Astrocyte (in vitro differentiated cells and primary cell): ENCODE measurements at regions not wholly inside any gene's neighbourhood (a gene's known extent, or its start where the extent isn't known, plus 50 kb on each side); places are given as distances from the start of the nearest gene placed in this dataset.
A peak's percentile ranks its signal among the peaks of the same experiment; 100 is the strongest.

Experiments
- DNase-seq: peaks from one replicate; pipeline ENCODE4 v3.0.0-alpha.2; 2010; ENCODE audit warnings: low read depth
- FAIRE-seq: peaks from 2 replicates; lab custom pipeline; 2011; peaks lifted over from hg19 to GRCh38; lab: Jason Lieb, UNC
- H2AFZ ChIP-seq: 2 replicates; pipeline ENCODE4 v1.6.0; 2012; ENCODE audit warnings: low read depth, low read length, inconsistent platforms
- H3K27ac ChIP-seq: 2 replicates; pipeline ENCODE4 v1.5.1; 2011; ENCODE audit warnings: low read depth, low read length, inconsistent platforms
- H3K27me3 ChIP-seq: 2 replicates; pipeline ENCODE4 v1.6.0; 2011; ENCODE audit warnings: low read length, inconsistent platforms; ENCODE audit not compliant: insufficient read depth
- H3K36me3 ChIP-seq: 2 replicates; pipeline ENCODE4 v1.5.1; 2011; ENCODE audit warnings: low read length, inconsistent platforms; ENCODE audit not compliant: insufficient read depth
- H3K4me1 ChIP-seq: 2 replicates; pipeline ENCODE4 v1.5.1; 2011; ENCODE audit warnings: low read length, inconsistent platforms; ENCODE audit not compliant: insufficient read depth
- H3K4me2 ChIP-seq: 2 replicates; pipeline ENCODE4 v1.6.0; 2012; ENCODE audit warnings: low read length, inconsistent platforms
- H3K4me3 ChIP-seq: 2 replicates; pipeline ENCODE4 v1.5.1; 2011; ENCODE audit warnings: low read depth, mild to moderate bottlenecking, low read length, inconsistent platforms; ENCODE audit not compliant: insufficient read depth
- H3K79me2 ChIP-seq: 2 replicates; pipeline ENCODE4 v1.6.0; 2012; ENCODE audit warnings: mild to moderate bottlenecking, low read length, inconsistent platforms; ENCODE audit not compliant: insufficient read depth
- H3K9ac ChIP-seq: 2 replicates; pipeline ENCODE4 v1.6.0; 2012; ENCODE audit warnings: mild to moderate bottlenecking, low read length, inconsistent platforms
- H3K9me3 ChIP-seq: 2 replicates; pipeline ENCODE4 v1.5.1; 2012; ENCODE audit warnings: low read depth, mild to moderate bottlenecking, low read length, inconsistent platforms; ENCODE audit not compliant: insufficient read depth
- H4K20me1 ChIP-seq: 2 replicates; pipeline ENCODE4 v1.6.0; 2012; ENCODE audit warnings: low read length, inconsistent platforms; ENCODE audit not compliant: insufficient read depth
- H3K27ac Mint-ChIP-seq: one replicate; pipeline ENCODE4 v1.8.0; 2021; ENCODE audit warnings: mild to moderate bottlenecking, mixed read lengths; ENCODE audit not compliant: unreplicated experiment
- H3K27me3 Mint-ChIP-seq: one replicate; pipeline ENCODE4 v1.8.0; 2021; ENCODE audit warnings: low read depth, mixed read lengths; ENCODE audit not compliant: unreplicated experiment
- H3K36me3 Mint-ChIP-seq: one replicate; pipeline ENCODE4 v1.8.0; 2021; ENCODE audit warnings: low read depth, mixed read lengths; ENCODE audit not compliant: unreplicated experiment
- H3K4me1 Mint-ChIP-seq: one replicate; pipeline ENCODE4 v1.8.0; 2021; ENCODE audit warnings: low read depth, mixed read lengths; ENCODE audit not compliant: unreplicated experiment
- H3K4me3 Mint-ChIP-seq: one replicate; pipeline ENCODE4 v1.8.0; 2021; ENCODE audit warnings: mild to moderate bottlenecking, moderate library complexity, mixed read lengths; ENCODE audit not compliant: unreplicated experiment
- H3K9me3 Mint-ChIP-seq: one replicate; pipeline ENCODE4 v1.8.0; 2021; ENCODE audit warnings: mild to moderate bottlenecking, mixed read lengths; ENCODE audit not compliant: unreplicated experiment
- CTCF ChIP-seq: IDR thresholded peaks from 2 replicates; pipeline ENCODE4 v1.5.1; 2011; ENCODE audit warnings: low read depth, mild to moderate bottlenecking, inconsistent platforms, low read length, moderate library complexity; ENCODE audit not compliant: insufficient read depth
- EZH2 ChIP-seq: IDR thresholded peaks from 2 replicates; pipeline ENCODE4 v1.6.1; 2012; ENCODE audit warnings: mild to moderate bottlenecking, low read length, inconsistent platforms; ENCODE audit not compliant: insufficient read depth

DNA sequence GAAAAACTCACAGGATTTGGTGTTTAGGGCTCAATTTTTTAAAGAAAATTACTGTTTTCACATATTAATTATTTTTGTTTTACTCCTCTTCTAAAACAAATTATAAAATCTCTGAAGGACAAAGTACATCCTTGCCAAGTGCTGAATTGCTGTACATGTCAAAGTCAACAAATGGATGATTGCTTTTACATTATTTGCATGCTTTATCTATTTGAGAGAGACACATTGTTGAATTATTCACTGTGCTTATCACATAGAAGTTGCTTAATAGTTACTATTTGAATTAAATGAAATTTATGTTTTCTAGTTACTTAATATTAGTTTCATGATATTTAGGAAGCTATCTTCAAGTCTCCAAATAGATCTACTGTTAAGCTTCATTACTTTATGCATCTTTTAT, 318.6 kb upstream of the PTCHD4 start:
- H3K27ac ChIP-seq = no peak overlapping the region

GRCh38 chr6:48429021-48429420, 318.0 kb upstream of the PTCHD4 start:
- no peak overlapping the region for H3K4me2 ChIP-seq
- no peaks in the 10 kb centered on the region for H3K79me2 ChIP-seq
- no peaks in the 10 kb centered on the region for H3K27me3 ChIP-seq
- no peak overlapping the region for H3K27ac ChIP-seq
- no peaks in the 10 kb centered on the region for H3K36me3 Mint-ChIP-seq
- peaks cover 20% of the 10 kb centered on the region for H3K4me1 ChIP-seq
- no peaks in the 10 kb centered on the region for H3K9me3 ChIP-seq
- H4K20me1 ChIP-seq = no peaks in the 10 kb centered on the region
- H3K4me1 Mint-ChIP-seq = peaks cover 24% of the 10 kb centered on the region
- TF ChIP-seq EZH2 (no peak), CTCF (no peak)
- H2AFZ ChIP-seq = no peak overlapping the region
- FAIRE-seq (no peak), DNase-seq (peak; percentile 18)
- H3K9me3 Mint-ChIP-seq = no peaks in the 10 kb centered on the region
- H3K4me3 Mint-ChIP-seq = no peak overlapping the region
- H3K27me3 Mint-ChIP-seq = no peaks in the 10 kb centered on the region
- H3K36me3 ChIP-seq = no peaks in the 10 kb centered on the region
- no peak overlapping the region for H3K9ac ChIP-seq
- no peak overlapping the region for H3K4me3 ChIP-seq
- H3K27ac Mint-ChIP-seq = no peak overlapping the region

More for the DNA sequence above, 318.6 kb upstream of the PTCHD4 start:
- Histone ChIP-seq H3K9ac (no peak overlapping the region), H3K27me3 (no peaks in the 10 kb centered on the region), H2AFZ (no peak overlapping the region), H3K4me2 (no peak overlapping the region), H3K9me3 (no peaks in the 10 kb centered on the region), H3K4me3 (no peak overlapping the region), H4K20me1 (no peaks in the 10 kb centered on the region), H3K36me3 (no peaks in the 10 kb centered on the region), H3K4me1 (peaks cover 17% of the 10 kb centered on the region), H3K79me2 (no peaks in the 10 kb centered on the region)
- H3K4me1 Mint-ChIP-seq = peaks cover 24% of the 10 kb centered on the region
- H3K4me3 Mint-ChIP-seq = no peak overlapping the region
- H3K27ac Mint-ChIP-seq = peak overlapping the region; percentile 84
- DNase-seq (no peak), FAIRE-seq (no peak)
- TF ChIP-seq CTCF (no peak), EZH2 (no peak)
- H3K36me3 Mint-ChIP-seq = no peaks in the 10 kb centered on the region
- no peaks in the 10 kb centered on the region for H3K27me3 Mint-ChIP-seq
- no peaks in the 10 kb centered on the region for H3K9me3 Mint-ChIP-seq

- Histone ChIP-seq H3K9me3 (peaks cover 2% of the 10 kb centered on the region), H4K20me1 (no peaks in the 10 kb centered on the region), H3K4me1 (peaks cover 25% of the 10 kb centered on the region), H3K36me3 (no peaks in the 10 kb centered on the region), H3K9ac (no peak overlapping the region), H3K27ac (no peak overlapping the region), H3K27me3 (no peaks in the 10 kb centered on the region), H3K4me2 (peak overlapping the region; percentile 0), H3K4me3 (no peak overlapping the region), H2AFZ (no peak overlapping the region), H3K79me2 (no peaks in the 10 kb centered on the region)
- Mint-ChIP-seq H3K4me1 (peaks cover 27% of the 10 kb centered on the region), H3K27ac (no peak overlapping the region), H3K27me3 (no peaks in the 10 kb centered on the region), H3K9me3 (peaks cover 8% of the 10 kb centered on the region), H3K4me3 (no peak overlapping the region), H3K36me3 (no peaks in the 10 kb centered on the region)
- no peak for FAIRE-seq
- DNase-seq = peak; percentile 93
- TF ChIP-seq EZH2 (no peak), CTCF (no peak)
These were observed 315.6 kb upstream of the PTCHD4 start for GRCh38 chr6:48426636-48427035.
